ENCODE measurements at regions not wholly inside any gene's neighbourhood (a gene's known extent, or its start where the extent isn't known, plus 50 kb on each side); places are given as distances from the start of the nearest gene placed in this dataset.

GRCh38 chr2:129895061-129895460, 84.4 kb upstream of the RAB6C start:
- no peak for DNase-seq

GRCh38 chr2:129895526-129896082, 83.9 kb upstream of the RAB6C start:
- DNase-seq = no peak

- no peak for DNase-seq
Measured at GRCh38 chr2:129896226-129897100, 83.0 kb upstream of the RAB6C start.

GRCh38 chr2:129901754-129902415, 77.6 kb upstream of the RAB6C start:
- no peak for DNase-seq

- no peak for DNase-seq
Measured at GRCh38 chr2:129902731-129903585, 76.5 kb upstream of the RAB6C start.

- no peak for DNase-seq
Measured at GRCh38 chr2:129903586-129904425, 75.7 kb upstream of the RAB6C start.

- DNase-seq = no peak
Measured at GRCh38 chr2:129904532-129905446, 74.7 kb upstream of the RAB6C start.

GRCh38 chr2:129905664-129906081, 73.8 kb upstream of the RAB6C start:
- DNase-seq = no peak

GRCh38 chr2:129906139-129906860, 73.2 kb upstream of the RAB6C start:
- no peak for DNase-seq

GRCh38 chr2:129906861-129907235, 72.6 kb upstream of the RAB6C start:
- DNase-seq = no peak

- no peak for DNase-seq
Measured at GRCh38 chr2:129907256-129907998, 72.0 kb upstream of the RAB6C start.

- DNase-seq = no peak
Measured at GRCh38 chr2:129908721-129909373, 70.6 kb upstream of the RAB6C start.

GRCh38 chr2:129909651-129910418, 69.6 kb upstream of the RAB6C start:
- no peak for DNase-seq

GRCh38 chr2:129910446-129911362, 68.8 kb upstream of the RAB6C start:
- no peak for DNase-seq

- DNase-seq = no peak
Measured at GRCh38 chr2:129911363-129912065, 68.0 kb upstream of the RAB6C start.
